DND-41 (cell line): ENCODE measurements at regions not wholly inside any gene's neighbourhood (a gene's known extent, or its start where the extent isn't known, plus 50 kb on each side); places are given as distances from the start of the nearest gene placed in this dataset.

ENCODE experiments used
- ATAC-seq: fragments of 200-7000 bp; cut with Tn5 transposase; 3 replicates; pipeline ENCODE4 v1.9.1; 2021; ENCODE audit warnings: low read depth; ENCODE audit not compliant: insufficient read depth
- DNase-seq: peaks from one replicate; pipeline ENCODE4 v3.0.0-alpha.2; 2020
- H2AFZ ChIP-seq: 2 replicates; pipeline ENCODE4 v1.6.0; 2012; ENCODE audit warnings: low read depth, low read length
- H3K27ac ChIP-seq: 2 replicates; pipeline ENCODE4 v1.5.1; 2012; ENCODE audit warnings: low read length, inconsistent platforms
- H3K27me3 ChIP-seq: fragments of 200-600 bp; sonication (generic); 2 replicates; pipeline ENCODE4 v1.6.0; 2012; ENCODE audit warnings: low read length, mild to moderate bottlenecking, inconsistent platforms; ENCODE audit not compliant: insufficient read depth, poor library complexity
- H3K36me3 ChIP-seq: 2 replicates; pipeline ENCODE4 v1.5.1; 2012; ENCODE audit warnings: low read length, inconsistent platforms; ENCODE audit not compliant: insufficient read depth
- H3K4me1 ChIP-seq: 2 replicates; pipeline ENCODE4 v1.5.1; 2012; ENCODE audit warnings: mild to moderate bottlenecking, low read length; ENCODE audit not compliant: insufficient read depth
- H3K4me2 ChIP-seq: 2 replicates; pipeline ENCODE4 v1.6.0; 2012; ENCODE audit warnings: mild to moderate bottlenecking, moderate library complexity, low read length, inconsistent platforms; ENCODE audit not compliant: insufficient read depth
- H3K4me3 ChIP-seq, 2 experiments: fragments of 200-600 bp in 1 of 2; shearing (Covaris generic) in 1 of 2; 2 replicates each; pipeline ENCODE4 v1.5.1; 2012 to 2016; ENCODE audit warnings: inconsistent platforms in 2 of 2, low read length in 2 of 2, mild to moderate bottlenecking in 2 of 2, low read depth in 1 of 2, moderate library complexity in 1 of 2
- H3K79me2 ChIP-seq: 2 replicates; pipeline ENCODE4 v1.6.0; 2012; ENCODE audit warnings: low read length, inconsistent platforms; ENCODE audit not compliant: insufficient read depth
- H3K9ac ChIP-seq: 2 replicates; pipeline ENCODE4 v1.6.0; 2012; ENCODE audit warnings: low read depth, mild to moderate bottlenecking, inconsistent platforms, low read length, moderate library complexity
- H3K9me3 ChIP-seq: 2 replicates; pipeline ENCODE4 v1.5.1; 2012; ENCODE audit warnings: low read length, moderate library complexity, mild to moderate bottlenecking, inconsistent platforms; ENCODE audit not compliant: insufficient read depth, severe bottlenecking
- H4K20me1 ChIP-seq: 2 replicates; pipeline ENCODE4 v1.6.0; 2012; ENCODE audit warnings: low read length; ENCODE audit not compliant: insufficient read depth
- CTCF ChIP-seq: IDR thresholded peaks from 2 replicates; pipeline ENCODE4 v1.5.1; 2012; ENCODE audit warnings: borderline replicate concordance, low read length, moderate library complexity, mild to moderate bottlenecking; ENCODE audit not compliant: poor library complexity, severe bottlenecking; ENCODE audit errors: extremely low read depth
- EZH2 ChIP-seq: IDR thresholded peaks from 3 replicates; pipeline ENCODE4 v1.6.1; 2012; ENCODE audit warnings: borderline replicate concordance, low read depth, mild to moderate bottlenecking, moderate library complexity, low read length, inconsistent platforms; ENCODE audit not compliant: severe bottlenecking

GRCh38 chr17:70307430-70308225 is 138.3 kb downstream of the KCNJ2 start:
- ATAC-seq (no peak), DNase-seq (no peak)
- Histone ChIP-seq H3K36me3 (no peaks in the 10 kb centered on the region), H3K9ac (no peak overlapping the region), H3K4me3 (no peak overlapping the region), H3K79me2 (no peaks in the 10 kb centered on the region), H3K27ac (no peak overlapping the region), H3K4me1 (no peaks in the 10 kb centered on the region), H3K27me3 (no peaks in the 10 kb centered on the region), H3K4me2 (no peak overlapping the region), H2AFZ (no peak overlapping the region), H3K9me3 (no peaks in the 10 kb centered on the region), H4K20me1 (no peaks in the 10 kb centered on the region)
- TF ChIP-seq CTCF, result no peak

- no peaks in the 10 kb centered on the region for H3K27me3 ChIP-seq
- no peaks in the 10 kb centered on the region for H4K20me1 ChIP-seq
- DNase-seq, result no peak
- H3K9me3 ChIP-seq, result no peaks in the 10 kb centered on the region
- H3K79me2 ChIP-seq, result no peaks in the 10 kb centered on the region
- H3K4me3 ChIP-seq, result no peak overlapping the region
- H3K4me2 ChIP-seq, result no peak overlapping the region
- no peak overlapping the region for H3K27ac ChIP-seq
- no peak overlapping the region for H3K9ac ChIP-seq
- no peak for ATAC-seq
- H2AFZ ChIP-seq, result no peak overlapping the region
- no peaks in the 10 kb centered on the region for H3K36me3 ChIP-seq
- no peaks in the 10 kb centered on the region for H3K4me1 ChIP-seq
- no peak for TF ChIP-seq CTCF
These were observed 139.3 kb downstream of the KCNJ2 start for GRCh38 chr17:70308618-70309017.

GRCh38 chr17:70310221-70310672 is 140.9 kb downstream of the KCNJ2 start:
- Histone ChIP-seq H3K27me3 (no peaks in the 10 kb centered on the region), H3K36me3 (no peaks in the 10 kb centered on the region), H3K79me2 (no peaks in the 10 kb centered on the region), H4K20me1 (no peaks in the 10 kb centered on the region), H3K4me2 (no peak overlapping the region), H3K4me1 (no peaks in the 10 kb centered on the region), H3K27ac (no peak overlapping the region), H2AFZ (no peak overlapping the region), H3K9me3 (no peaks in the 10 kb centered on the region), H3K4me3 (no peak overlapping the region), H3K9ac (no peak overlapping the region)
- TF ChIP-seq CTCF, result no peak
- no peak for TF ChIP-seq EZH2
- DNase-seq (no peak), ATAC-seq (no peak)
